Kidney glomerular epithelial cell (primary cell): ENCODE measurements at regions not wholly inside any gene's neighbourhood (a gene's known extent, or its start where the extent isn't known, plus 50 kb on each side); places are given as distances from the start of the nearest gene placed in this dataset.
"Not testable (repeated sequence)": the region's sequence is repeated elsewhere in the genome, so short reads cannot be mapped to it uniquely, and the experiment has no call there.

Source experiments
- DNase-seq: peaks from one replicate; lab custom pipeline; 2025; lab: John Stamatoyannopoulos, UW

GRCh38 chr5:17690473-17690872 is 56.2 kb downstream of the TAF11L14 start:
- no peak for DNase-seq

- no peak for DNase-seq
Measured at GRCh38 chr5:17691762-17692161, 57.5 kb downstream of the TAF11L14 start.

DNA sequence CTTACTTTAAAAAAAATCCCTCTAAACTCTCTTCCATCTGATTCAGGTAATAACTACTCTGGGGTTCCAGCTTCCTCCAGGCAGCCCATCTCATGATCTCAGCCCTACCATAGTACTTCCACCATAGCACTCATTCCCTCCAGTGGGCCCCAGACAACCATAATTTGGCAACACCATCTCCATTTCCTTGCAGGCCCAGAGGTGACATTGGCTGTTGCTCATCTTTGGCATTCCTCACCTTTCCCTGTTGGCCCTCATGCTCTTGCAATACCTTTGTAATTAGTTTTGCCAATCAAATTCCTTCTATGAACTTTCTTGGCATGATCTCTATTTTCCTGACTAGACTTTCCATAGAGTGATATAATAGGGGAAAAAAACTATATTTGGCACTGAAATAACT is 60.1 kb downstream of the TAF11L14 start:
- DNase-seq = no peak

- no peak for DNase-seq
Measured at GRCh38 chr5:17694914-17695313, 60.7 kb downstream of the TAF11L14 start.

- DNase-seq = no peak
Measured at GRCh38 chr5:17696627-17697026, 62.4 kb downstream of the TAF11L14 start.

DNA sequence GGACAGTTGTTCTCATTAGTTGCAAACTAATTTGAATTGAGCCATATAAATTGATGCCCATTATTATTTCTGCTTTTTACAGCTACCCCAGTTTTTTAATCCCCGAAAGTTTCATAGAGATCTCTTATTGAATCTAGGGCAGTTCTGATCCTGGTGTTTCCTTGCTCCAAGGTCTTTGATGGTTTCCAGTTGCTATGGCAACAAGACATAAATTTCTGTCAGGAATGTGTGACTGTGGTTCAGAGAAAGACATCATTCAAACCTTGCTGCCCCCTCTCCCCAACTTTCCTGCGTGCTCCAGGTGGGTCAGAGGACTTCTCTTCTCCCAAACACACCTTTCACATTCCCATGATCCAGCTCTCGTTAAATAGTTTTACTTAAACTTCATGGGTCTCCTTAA is 63.4 kb downstream of the TAF11L14 start:
- DNase-seq = no peak

DNA sequence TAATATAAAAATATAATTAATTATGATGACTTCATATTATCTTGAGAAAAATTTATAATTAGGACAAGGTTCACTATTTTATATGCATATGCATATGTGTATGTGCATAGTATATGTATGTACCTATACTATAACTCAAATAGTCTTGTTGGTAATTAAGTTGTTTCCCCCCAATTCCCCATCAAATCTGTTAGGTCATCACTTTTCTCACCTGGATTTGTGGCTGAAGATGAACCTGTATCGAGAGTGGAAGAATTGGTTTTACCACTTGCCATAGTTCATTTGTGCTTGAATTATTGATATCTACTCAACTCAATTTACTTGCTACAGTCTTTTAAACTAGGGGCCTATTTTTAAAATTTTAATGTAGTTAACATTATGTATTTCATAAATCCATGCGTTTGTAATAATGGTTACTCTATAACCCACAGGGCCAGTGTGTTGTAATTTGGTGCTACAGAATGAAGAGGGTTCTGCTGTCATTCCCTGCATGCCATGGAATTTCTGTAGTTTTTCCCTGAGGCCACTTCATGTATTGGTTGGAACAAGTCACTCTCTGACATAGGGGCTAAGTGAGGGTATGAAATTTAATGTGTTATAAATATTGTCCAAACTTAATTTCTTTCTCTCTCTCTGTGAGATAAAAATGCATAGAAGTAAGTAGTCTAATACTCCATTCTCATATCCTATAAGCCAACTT is 74.9 kb downstream of the TAF11L14 start:
- no peak for DNase-seq

- DNase-seq = no peak
Measured at GRCh38 chr5:17713301-17713700, 79.0 kb downstream of the TAF11L14 start.

DNA sequence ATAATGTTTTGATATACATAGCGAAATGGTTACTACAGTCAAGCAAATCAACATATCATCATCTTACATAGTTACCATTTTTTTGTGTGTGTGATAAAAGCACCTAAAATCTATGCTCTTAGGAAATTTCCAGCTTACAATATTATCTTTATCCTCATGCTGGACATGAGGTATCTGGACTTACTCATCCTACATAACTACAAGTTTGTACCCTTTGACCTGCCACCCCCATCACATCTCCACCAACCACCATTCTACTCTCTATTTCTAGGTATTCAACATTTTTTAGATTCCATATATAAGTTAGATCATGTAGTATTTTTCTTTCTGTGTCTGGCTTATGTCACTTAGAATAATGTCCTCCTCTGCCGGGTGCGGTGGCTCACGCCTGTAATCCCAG is 79.9 kb downstream of the TAF11L14 start:
- DNase-seq = no peak

- DNase-seq = no peak
Measured at GRCh38 chr5:17719592-17719991, 85.3 kb downstream of the TAF11L14 start.

DNA sequence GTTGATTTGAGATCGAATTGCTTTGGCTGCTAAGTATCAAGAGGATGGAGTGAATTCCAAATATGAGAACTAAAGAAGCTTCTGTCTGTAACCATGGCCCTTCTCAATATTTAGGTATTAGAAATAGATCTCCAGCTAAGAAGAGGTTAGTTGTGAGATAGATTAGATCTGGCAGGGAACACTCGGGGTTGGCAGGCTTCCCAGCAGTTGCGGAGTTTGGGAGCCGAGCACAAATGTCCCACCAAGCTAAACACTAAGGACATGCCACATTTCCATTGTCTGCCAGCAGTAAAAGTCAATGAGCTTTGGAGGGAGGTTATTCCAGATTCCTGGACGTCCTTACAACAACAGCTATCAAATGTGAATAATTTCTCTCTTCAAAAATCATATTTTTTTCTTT is 85.8 kb downstream of the TAF11L14 start:
- DNase-seq = no peak

DNA sequence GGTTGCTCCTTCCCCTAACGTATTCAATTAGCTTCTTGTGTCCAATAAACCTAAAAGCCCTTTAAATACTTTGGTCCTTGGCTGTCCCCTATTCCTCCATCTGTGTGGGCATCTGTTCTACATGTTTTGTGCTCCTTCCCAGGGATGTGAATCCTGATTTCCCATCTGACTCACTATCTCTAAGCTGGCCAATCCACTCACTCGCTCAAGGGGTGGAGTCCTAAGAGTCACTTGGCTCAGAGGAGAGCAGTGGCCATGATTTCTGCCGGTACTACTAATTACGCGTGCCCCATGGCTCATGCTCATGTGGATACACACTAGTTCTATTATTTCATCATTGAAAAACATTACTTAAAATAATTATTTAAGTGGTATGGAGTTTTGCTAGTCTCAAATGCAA is 89.6 kb downstream of the TAF11L14 start:
- no peak for DNase-seq

DNA sequence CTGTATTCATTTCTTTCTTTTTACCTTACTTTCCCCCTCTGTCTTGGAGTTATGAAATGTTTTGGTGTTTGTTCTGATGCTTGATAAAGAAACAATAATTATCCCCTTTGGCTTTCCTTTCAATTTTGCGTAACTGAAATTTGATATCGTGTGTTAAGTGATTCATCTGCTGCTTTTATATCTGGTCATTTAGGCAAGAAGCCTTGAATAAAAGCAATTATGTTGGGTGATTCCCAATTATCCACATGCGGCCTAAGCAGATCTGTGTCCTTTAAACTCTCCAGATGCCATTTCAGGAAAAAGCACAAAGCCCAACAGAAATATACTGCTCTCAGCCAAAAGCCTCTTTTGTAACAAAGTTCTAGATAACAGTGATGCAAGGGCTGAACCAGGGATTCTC is 92.8 kb downstream of the TAF11L14 start:
- DNase-seq = no peak

DNA sequence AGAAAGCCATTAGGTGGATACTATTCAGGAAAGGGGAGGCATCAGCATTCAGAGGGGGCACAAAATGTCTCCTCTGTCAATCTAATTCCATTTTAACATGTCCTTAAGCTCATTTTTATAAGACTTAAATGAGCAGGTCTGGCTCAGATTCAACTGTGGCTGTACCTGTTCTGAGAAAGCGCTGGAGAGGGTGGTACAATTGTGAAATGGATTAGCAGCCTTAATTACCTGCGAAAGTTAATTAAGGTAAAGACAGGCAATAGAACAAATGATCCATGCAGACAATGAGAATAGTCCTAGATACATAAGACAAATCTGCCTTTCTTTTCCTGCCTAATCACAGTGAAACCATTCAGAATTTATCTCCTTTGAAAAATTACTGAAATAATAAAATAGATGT is 96.2 kb downstream of the TAF11L14 start:
- no peak for DNase-seq

DNA sequence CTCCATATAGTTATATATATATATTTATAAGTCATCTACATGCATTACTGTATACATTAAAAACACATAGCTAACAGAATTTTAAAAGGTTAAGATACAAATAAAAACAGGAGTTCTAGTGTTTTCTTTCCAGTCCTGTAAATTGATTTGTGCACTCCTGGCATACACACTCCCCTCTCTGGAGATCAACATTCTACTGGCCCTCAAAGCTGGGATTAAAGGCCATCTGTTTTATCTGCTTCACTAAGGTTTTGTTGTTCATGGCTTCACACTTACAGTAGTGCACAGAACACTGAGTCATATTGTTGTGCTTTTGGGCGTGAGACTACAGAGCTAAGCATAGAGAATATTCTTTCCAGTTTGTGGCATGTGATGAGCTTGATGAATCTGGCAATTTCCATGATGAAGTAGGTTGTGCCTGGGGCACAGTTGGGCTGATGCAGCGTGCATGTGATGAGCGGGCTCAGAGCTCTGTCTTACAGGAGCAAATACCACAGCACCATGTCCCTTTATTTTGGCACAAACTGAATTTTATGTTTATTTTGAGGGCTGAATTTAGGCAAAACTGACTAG is 98.2 kb downstream of the TAF11L14 start:
- no peak for DNase-seq

DNA sequence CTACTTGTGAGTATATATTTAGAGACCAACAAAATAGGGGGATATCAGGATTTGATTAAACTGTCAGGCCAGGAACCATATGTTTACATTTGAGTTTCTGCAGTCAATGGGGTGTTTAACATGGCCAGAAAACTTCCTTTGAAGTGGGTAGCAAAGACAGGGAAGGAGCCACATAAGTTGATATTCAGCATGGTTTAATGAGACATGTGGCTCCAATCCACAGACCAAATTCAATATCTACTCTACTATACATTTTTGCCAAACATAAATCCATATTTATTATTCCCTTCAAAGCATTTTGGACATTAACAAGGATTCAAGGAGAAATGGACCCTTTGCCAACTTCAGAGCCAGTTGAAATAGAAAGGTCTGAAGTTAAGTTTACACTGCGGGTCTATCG is 99.8 kb downstream of the TAF11L14 start:
- no peak for DNase-seq

- no peak for DNase-seq
Measured at GRCh38 chr5:17735761-17736160, 101.5 kb downstream of the TAF11L14 start.

DNA sequence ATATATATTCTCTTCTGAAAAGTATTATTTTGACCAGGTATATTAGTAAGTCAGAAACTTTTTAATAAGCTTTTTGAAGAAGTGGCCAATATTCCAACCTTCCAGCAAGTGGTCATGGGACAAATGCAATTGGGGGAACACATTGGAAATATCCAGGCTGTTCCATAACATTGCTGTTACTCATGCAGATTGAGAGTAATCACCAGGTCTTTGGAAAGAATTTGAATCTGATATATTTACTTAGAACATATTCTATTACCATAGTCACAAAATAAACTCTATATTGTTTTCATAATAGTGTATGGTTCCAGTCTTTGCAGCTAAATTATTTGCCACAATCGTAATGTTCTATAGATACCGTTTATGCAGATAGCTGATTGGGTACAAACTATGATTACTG is 102.8 kb downstream of the TAF11L14 start:
- DNase-seq = no peak

GRCh38 chr5:17738446-17738845 is 104.2 kb downstream of the TAF11L14 start:
- no peak for DNase-seq

DNA sequence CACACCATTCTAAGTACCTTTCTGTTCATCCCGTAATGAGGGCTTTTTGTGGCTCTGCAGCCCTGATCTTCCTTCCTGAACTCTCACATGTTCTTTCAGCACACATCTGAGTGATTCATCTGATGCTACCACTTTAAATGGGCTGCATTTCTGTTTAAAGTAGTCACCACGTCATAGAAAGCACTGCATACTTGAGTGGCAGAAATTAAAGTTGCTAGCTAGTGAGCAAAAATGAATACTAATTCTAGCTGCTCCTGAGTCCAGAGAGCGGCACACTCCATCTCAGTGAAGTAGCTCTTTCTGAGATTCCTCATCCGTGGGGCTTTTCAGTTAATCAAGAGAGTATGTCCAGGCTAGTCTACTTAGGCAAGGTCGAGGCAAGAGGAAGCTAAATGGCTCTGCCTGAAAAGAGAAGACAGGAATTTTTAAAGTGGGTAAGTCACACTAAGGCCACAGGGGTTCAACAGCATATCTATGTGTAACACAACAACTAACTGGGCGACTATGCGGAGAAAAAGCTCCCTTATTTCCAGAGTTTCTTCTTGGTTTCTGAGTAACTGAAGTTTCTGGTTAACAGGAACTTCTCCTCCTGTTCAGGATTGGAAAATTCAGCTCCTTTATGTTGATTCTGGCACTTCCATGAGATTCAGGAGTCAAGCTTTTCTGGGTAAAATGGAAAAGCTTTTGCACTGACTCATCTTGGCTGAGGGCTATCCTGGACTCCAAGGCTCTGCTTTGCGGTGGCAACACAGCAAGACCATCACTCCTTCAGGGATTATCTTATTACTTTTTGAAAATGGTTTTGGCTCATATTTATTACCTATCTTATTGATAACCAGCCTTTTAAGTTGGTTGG is 109.5 kb downstream of the TAF11L14 start:
- no peak for DNase-seq

DNA sequence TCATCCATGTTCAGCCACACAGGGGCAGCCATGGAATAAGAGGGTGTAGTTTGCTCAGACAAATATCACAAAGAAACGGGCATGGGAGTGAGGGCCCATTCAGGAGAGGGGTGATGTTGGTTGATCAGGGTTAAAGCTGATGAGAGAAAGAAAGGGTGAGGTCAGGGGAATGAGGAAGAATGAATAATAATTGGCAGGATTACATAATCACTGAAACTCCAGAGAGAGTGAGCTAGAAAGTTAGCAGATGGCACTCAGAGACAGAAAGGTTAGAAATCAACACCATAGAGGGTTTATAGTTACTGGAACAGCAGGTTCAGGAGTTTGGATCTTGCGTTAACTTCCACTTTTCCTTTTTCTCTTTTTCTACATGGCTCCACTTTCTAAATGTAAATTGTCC is 113.9 kb downstream of the TAF11L14 start:
- no peak for DNase-seq

DNA sequence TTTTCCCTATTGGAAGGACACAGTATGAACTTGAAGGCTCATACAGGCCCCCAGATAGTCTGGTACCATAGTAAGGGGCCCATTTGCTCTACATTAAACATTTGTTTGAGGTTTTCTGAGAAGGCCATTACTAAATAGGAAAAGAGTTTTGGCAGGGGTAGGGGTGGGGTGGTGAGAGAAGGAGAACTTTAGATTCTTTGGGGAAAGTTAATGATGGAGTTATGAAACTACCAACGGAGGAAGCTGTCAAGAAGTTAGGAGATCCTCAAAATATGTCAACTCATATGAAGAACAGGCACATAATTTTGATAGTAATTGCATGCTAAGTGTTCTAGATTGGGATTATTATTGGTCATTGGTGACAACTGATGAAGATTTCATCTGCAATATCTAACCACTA is 114.7 kb downstream of the TAF11L14 start:
- DNase-seq = no peak

GRCh38 chr5:17755406-17755805 is 121.1 kb downstream of the TAF11L14 start:
- not testable (repeated sequence) for DNase-seq
